GM12874 (cell line): ENCODE measurements at regions not wholly inside any gene's neighbourhood (a gene's known extent, or its start where the extent isn't known, plus 50 kb on each side); places are given as distances from the start of the nearest gene placed in this dataset.

Experiments
- TF ChIP-seq, protein P1 (sequence below): IDR thresholded peaks from 2 replicates; pipeline ENCODE4 v1.5.1; 2011; ENCODE audit warnings: low read depth, mild to moderate bottlenecking, control low read depth, low read length, moderate library complexity; ENCODE audit not compliant: insufficient read depth

DNA sequence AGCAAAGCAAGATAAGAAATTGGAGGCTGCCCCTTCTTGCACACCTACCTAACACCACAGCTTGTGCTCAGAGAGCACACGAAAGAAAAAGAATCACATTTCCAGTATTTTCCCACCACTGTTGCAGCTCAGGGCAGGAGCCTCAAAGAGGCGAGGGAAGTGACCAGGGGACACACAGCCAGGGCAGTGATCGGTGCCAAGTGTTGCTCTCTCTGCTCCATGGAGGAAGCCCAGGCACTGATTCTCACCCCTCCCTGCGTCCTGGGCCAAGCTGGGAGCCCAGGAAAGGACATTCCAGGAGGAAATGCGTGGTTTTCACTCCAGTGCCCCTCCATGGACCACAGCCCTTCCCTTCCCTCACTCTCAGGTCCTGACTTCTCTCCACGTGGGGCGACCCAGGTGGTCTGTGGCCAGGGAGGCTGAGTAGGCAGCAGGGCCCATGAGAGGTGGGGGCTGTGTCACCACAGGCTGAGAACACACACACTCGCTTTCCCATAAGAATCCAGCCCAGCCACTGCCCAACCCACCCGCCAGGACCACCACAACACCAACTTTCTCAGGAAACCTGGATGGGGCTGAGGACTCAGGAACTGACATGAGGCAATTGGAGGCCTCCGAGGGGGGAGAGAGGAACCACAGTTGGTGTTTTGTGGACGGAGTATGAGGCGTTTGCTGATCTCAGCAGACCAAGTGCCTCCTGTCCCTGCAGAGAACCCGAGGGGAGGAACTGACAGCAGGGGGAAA lies 81.7 kb upstream of the MAFB start:
- TF ChIP-seq, protein P1, sequence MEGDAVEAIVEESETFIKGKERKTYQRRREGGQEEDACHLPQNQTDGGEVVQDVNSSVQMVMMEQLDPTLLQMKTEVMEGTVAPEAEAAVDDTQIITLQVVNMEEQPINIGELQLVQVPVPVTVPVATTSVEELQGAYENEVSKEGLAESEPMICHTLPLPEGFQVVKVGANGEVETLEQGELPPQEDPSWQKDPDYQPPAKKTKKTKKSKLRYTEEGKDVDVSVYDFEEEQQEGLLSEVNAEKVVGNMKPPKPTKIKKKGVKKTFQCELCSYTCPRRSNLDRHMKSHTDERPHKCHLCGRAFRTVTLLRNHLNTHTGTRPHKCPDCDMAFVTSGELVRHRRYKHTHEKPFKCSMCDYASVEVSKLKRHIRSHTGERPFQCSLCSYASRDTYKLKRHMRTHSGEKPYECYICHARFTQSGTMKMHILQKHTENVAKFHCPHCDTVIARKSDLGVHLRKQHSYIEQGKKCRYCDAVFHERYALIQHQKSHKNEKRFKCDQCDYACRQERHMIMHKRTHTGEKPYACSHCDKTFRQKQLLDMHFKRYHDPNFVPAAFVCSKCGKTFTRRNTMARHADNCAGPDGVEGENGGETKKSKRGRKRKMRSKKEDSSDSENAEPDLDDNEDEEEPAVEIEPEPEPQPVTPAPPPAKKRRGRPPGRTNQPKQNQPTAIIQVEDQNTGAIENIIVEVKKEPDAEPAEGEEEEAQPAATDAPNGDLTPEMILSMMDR = no peak

GRCh38 chr20:40771308-40771610 lies 82.2 kb upstream of the MAFB start:
- TF ChIP-seq, protein P1 = no peak

GRCh38 chr20:40771848-40772511 lies 82.9 kb upstream of the MAFB start:
- TF ChIP-seq, protein P1 = no peak

- TF ChIP-seq, protein P1 = no peak
These were observed 84.3 kb upstream of the MAFB start for GRCh38 chr20:40773376-40773775.

DNA sequence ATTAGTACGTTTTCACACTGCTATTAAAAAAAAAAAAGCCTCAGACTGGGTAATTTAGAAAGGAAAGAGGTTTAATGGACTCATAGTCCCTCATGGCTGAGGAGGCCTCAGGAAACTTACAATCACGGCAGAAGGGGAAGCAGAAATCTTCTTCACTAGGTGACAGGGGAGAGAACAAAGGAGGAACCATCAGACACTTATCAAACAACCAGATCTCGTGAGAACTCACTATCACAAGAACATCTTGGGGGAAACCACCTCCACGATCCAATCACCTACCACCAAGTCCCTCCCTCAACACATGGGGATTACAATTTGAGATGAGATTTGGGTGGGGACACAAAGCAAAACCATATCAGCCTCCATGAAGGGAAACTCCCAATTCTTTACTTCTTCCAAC lies 85.2 kb upstream of the MAFB start:
- TF ChIP-seq, protein P1 = no peak

- TF ChIP-seq, protein P1 = no peak
These were observed 86.6 kb upstream of the MAFB start for GRCh38 chr20:40775561-40776146.
